HG02798 (cell line): ENCODE measurements at regions not wholly inside any gene's neighbourhood (a gene's known extent, or its start where the extent isn't known, plus 50 kb on each side); places are given as distances from the start of the nearest gene placed in this dataset.

Source experiments
- ATAC-seq: cut with Tn5 transposase; IDR thresholded peaks from one replicate; pipeline ENCODE4 v1.9.1; 2021; ENCODE audit warnings: mild to moderate bottlenecking; ENCODE audit not compliant: unreplicated experiment, poor library complexity

DNA sequence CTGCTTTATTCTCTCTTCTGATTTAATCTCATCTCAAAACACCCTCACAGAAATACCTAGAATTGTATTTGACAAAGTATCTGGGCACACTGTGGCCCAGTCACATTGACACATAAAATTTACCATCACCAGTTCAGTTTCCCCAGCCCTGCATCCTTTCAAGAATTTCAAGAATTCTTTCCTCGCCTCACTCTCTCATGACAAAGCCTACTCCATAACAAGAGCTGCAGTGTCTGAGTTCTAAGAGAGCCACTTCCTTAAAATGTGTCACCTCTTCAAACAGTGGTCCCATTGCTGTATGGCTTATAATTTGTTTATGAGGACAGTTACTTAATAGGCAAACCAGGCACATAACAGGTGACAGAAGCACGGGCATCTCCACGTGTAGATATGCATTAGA lies 90.9 kb upstream of the STK39 start:
- no peak for ATAC-seq

DNA sequence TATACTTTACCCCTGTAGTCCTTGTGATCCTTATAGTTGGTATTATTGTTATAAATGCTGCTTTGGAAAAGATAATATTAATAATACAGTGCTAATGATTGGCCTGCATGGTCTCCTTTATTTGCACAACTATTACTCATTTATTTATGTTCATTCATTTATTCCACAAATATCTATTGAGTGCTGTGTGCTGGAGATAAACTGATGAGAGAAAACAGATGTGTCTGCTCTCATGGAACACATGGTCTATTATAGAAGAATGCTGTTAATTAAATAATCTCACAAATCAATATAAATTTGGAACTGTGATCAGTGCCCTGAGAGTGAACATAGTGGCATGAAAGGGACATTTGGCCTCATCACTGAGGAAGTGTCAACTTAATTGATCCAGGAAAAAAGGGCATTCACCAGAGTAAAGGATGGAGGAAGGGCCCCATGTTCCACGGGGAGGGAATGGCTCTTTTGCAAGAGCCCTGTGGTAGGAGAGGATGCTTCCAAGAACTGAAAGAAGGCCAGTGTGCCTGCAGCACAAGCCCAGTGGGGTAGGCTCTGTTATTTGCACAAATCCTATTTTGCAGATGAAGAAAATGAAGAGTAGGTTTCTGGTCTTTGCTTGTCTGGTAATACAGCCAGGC lies 91.5 kb upstream of the STK39 start:
- no peak for ATAC-seq

DNA sequence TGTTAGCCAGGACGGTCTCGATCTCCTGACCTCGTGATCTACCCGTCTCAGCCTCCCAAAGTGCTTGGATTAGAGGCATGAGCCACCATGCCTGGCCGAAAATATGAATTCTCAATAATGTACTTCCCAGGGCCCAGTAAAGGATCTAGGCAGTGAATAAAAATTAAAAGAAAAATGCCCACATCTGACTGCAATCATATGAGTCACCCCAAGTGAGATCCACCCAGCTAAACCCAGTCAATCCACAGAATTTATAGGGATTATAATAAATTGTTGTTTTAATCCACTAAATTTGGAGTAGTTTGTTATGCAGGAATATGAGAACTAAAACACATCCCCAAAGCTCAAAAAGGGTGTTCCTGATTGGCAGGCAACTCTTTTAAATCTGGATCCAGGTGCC lies 93.5 kb upstream of the STK39 start:
- ATAC-seq = no peak

GRCh38 chr2:168343586-168343985 lies 96.2 kb upstream of the STK39 start:
- ATAC-seq = no peak

- no peak for ATAC-seq
Measured at GRCh38 chr2:168344706-168345105, 97.3 kb upstream of the STK39 start.

- ATAC-seq = no peak
Measured at GRCh38 chr2:168345601-168346000, 98.2 kb upstream of the STK39 start.

DNA sequence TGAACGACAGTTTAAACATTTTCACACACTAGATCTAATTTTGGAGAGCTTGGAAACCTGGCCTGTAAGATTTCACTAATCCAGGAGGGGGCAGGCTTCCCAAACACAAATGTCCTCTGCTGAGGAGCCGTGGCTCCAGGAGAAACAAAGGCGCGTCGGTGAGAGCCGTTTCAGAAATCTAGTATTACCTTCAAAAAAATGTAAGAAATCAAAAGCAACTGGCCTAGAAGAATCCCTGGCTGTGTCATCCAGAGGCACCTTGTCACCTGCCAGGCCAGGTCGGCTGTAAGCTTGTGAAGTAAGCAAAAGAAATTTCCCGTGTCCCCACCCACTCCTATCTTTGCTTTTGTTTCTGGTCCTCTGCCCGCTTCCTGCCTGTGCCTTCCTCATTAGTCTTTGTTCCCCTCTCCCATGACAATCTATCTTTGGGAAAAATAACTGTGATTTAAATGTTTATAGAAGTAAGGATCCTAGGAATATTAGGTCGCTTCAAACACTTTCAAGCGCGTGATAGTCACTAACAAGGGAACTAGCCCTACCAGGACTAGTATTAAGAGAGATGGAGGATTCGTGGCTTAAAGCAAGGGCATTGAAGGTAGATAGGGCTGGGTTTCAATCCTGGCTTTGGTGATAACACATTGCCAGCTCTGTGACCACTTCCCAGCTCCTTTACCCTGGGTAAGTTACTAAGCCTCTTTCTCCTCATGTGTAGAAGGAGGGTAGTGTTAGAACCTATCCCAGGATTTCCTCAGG lies 99.5 kb upstream of the STK39 start:
- ATAC-seq = peak; percentile 80

GRCh38 chr2:168348076-168348475 lies 100.7 kb upstream of the STK39 start:
- ATAC-seq = peak; percentile 57

- ATAC-seq = no peak
Measured at GRCh38 chr2:168350380-168350779, 103.0 kb upstream of the STK39 start.

DNA sequence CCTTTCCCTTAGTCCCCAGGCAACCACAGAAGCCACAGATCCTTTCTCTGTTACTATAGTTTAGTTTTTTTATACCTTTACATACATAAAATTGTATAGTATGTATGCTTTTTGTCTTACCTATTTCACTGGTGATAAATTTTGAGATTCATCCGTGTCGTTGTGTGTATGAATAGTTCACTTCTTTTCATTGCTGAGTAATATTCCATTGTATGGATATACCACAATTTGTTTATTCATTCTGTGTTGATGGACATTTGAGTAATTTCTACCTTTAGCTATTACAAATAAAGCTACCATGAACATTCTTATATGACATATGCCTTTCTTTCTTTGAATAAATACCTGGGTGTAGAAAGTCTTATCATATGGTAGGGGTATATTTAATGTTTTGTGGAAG lies 102.8 kb upstream of the CERS6 start:
- no peak for ATAC-seq

GRCh38 chr2:168354499-168354898 lies 101.6 kb upstream of the CERS6 start:
- no peak for ATAC-seq

DNA sequence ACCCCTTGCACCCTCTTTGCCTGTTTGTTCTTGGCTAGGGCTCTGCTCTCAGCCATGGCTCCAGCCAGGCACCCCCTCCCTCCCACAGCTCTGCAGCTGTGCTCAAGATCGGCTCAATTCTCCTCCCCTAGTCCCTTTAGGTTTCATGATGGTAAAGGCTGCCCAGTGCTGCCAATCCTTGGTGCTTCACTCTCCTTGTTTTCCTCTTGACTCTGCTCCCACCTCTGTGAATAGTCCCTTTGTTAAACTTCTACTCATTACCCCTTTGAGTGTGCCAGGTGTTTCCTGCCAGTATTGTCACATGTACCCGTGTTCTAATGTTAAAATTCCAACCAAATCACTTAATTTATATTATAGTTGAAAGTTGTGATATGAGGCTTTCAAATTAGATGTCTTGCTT lies 101.0 kb upstream of the CERS6 start:
- ATAC-seq = no peak

DNA sequence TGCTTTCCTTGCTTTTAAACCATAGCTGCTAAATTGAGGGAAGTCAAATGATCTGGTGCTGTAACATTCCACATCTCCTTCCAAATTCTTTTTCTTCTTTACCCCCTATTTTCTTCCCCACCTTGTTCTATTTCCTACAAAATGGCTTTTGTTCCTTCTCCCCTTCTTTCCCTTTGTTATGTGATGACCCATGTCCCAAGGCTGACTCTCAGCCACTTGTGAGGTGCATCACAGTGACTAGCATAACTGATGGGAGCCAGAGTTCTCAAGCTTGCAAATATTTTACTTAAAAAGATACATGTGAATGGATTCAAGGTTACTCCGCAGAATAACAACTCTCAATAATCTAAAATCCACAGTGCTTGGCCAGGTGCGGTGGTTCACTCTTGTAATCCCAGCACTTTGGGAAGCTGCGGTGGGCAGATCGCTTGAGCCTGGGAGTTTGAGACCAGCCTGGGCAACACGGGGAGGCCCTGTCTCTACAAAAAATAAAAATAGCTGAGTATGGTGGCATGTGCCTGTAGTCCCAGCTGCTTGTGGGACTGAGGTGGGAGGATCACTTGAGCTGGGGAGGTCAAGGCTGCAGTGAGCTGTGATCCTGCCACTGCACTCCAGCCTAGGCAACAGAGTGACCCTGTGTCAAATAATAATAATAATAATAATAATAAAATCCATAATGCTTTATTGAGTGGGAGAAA lies 100.1 kb upstream of the CERS6 start:
- no peak for ATAC-seq

- no peak for ATAC-seq
Measured at GRCh38 chr2:168356477-168356835, 99.6 kb upstream of the CERS6 start.

GRCh38 chr2:168357797-168358472 lies 98.1 kb upstream of the CERS6 start:
- peak; percentile 63 for ATAC-seq

GRCh38 chr2:168359082-168359481 lies 97.0 kb upstream of the CERS6 start:
- ATAC-seq = no peak

- peak; percentile 44 for ATAC-seq
Measured at GRCh38 chr2:168363347-168364092, 92.6 kb upstream of the CERS6 start.

- no peak for ATAC-seq
Measured at GRCh38 chr2:168365094-168365621, 90.9 kb upstream of the CERS6 start.

DNA sequence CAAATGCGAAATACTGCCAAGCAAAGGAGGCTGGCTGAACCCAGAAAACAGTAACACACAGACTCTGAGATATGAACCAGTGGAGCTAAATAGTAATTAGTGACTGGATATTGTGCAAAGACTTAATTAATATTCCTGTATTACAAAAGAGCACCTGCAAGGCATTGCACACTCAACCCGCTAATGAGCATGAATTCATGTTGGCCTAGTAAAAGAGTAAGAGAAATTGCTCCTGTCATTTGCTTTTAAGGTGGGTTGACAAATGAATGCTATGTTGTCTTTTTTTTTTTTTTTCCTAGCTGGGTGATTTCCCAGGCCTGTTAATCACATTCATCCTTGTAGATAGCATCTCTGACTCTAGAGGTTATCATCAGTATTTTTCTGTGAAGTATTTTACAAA lies 87.0 kb upstream of the CERS6 start:
- ATAC-seq = no peak
